GM21717 (cell line): ENCODE measurements at regions not wholly inside any gene's neighbourhood (a gene's known extent, or its start where the extent isn't known, plus 50 kb on each side); places are given as distances from the start of the nearest gene placed in this dataset.
"Not testable (repeated sequence)": the region's sequence is repeated elsewhere in the genome, so short reads cannot be mapped to it uniquely, and the experiment has no call there.

Experiments
- ATAC-seq: cut with Tn5 transposase; IDR thresholded peaks from one replicate; pipeline ENCODE4 v1.9.1; 2021; ENCODE audit warnings: mild to moderate bottlenecking, moderate library complexity; ENCODE audit not compliant: unreplicated experiment

GRCh38 chr4:141518222-141518621 lies 118.2 kb upstream of the IL15 start:
- ATAC-seq, result no peak

GRCh38 chr4:141524116-141524515 lies 112.3 kb upstream of the IL15 start:
- no peak for ATAC-seq

DNA sequence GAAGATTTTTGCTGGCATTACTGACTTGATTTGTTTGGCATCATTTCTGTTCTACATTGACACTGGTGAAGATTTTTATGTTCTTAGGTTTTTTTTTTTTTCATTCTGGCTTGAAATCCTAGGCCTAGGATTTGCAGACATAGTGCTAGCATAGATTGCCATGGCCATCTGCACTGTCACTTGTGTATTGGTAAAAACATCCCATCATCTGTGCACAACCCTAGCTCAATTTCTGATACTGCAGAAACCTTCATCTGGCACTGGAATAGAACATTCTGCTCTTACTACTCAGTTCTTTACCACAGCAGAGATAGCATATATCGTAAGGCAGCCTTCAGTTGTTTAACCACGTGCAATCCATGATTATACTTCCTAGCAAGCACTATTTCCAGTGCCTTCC lies 111.5 kb upstream of the IL15 start:
- ATAC-seq, result no peak

GRCh38 chr4:141530627-141531026 lies 105.8 kb upstream of the IL15 start:
- ATAC-seq, result no peak

DNA sequence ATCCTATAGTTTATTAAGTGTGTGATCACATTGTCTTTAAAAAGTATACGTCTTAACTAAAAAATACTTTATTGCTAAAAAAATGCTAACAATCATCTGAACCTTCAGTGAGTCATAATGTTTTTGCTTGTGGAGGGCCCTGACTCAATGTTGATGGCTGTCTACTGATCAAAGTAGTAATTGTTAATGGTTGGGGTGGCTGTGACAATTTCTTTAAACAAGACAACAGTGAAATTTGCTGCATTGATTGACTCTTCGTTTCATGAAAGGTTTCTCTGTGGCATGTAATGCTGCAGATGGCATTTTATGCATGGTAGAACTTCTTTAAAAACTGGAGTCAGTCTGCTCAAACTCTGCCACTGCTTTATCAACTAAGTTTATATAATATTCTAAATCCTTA lies 101.4 kb upstream of the IL15 start:
- ATAC-seq, result no peak

- ATAC-seq, result no peak
Measured at GRCh38 chr4:141538001-141538400, 98.4 kb upstream of the IL15 start.

GRCh38 chr4:141540643-141541042 lies 95.7 kb upstream of the IL15 start:
- ATAC-seq, result no peak

- no peak for ATAC-seq
Measured at GRCh38 chr4:141541851-141542250, 94.5 kb upstream of the IL15 start.

DNA sequence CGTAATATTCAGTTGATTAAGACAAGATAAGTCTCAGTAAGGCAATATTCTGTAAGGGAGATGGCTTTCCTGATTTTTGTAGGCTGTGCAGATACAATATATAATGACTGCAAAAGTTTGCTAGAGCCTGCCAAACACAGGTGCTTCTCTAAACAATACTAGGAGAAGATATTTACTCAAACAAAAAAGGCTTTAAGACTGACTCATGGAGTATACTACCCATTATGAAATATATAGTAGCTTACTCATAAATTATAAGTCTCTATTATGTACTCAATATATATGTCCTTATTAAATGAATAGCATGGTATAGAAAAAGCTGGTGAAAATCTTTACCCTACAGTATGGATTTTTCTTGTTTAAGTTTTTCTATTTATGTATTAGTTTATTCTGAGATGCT lies 93.2 kb upstream of the IL15 start:
- no peak for ATAC-seq

DNA sequence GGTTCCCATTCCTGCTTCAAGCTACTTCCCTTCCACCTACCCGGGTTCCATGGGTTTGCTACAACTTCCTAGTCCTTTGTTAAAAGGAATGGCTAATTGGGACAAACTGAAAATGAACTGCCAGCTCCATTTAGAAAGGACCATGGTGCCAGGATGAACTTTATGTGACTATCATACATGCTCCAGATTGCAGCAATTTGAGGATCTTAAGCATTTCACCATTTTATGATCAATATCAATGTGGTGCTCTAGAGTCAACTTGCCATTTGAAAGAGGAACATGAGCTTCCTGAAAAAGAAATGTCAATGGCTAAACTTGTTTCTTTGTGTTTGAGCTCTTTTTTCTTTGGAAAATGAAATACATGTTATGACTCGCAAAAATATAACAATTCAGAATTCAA lies 92.7 kb upstream of the IL15 start:
- ATAC-seq, result no peak

DNA sequence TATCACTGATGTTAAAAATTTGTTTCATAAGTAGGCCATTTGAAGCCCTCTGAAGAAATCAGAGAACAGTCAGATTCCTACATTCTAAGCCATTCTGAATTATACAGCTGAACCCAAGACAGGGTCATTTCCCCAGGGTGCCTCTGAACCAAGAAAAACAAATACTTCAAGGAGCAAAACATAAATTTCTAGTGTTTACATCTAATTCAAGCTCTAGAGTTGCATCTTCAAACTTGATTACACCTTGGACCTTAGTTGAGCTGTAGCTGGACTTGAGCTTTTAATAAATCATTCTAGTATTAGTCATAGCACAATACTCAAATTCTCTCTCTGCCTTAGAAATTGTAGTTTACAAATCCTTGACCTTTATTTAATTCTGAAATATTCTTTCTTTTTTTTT lies 87.6 kb upstream of the IL15 start:
- ATAC-seq, result no peak

DNA sequence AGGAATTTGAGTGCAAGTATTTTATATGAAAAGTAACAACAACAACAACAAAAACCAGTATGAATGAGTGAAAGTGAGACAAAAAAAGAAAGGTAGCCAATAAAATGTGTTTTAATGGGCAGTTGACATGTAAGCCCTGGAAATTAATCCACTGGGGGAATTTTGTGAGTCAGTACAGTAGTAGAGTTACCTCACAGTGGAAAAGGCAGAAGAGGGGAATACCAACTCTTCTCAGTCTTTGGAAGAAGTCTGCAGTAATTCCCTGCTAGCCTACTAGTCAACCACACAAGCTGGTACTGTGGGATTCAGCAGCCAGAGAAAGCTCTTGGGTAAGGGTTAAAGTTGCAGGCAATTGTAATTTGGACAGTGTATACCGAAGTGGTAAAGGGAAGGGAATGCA lies 76.3 kb upstream of the IL15 start:
- peak; percentile 77 for ATAC-seq

DNA sequence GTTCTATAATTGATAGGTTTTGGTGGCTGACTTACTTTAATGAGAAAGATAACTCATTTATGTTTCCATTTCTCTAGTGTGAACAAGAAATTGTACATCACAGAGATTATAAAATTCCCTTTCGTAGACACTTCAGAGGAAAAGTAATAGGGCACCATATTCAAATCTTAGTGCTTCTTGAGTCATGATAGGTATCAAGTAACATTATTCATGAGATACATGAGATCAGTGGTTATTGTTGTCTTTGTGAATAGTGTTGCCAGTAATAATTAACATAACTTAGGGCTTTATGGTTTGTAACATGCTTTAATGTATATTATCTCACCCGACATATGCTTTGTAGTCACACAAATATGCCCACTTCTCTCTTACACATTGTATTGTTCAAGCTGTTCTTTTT lies 73.7 kb upstream of the IL15 start:
- no peak for ATAC-seq

GRCh38 chr4:141563723-141564122 lies 72.7 kb upstream of the IL15 start:
- ATAC-seq, result no peak

GRCh38 chr4:141564961-141565360 lies 71.4 kb upstream of the IL15 start:
- not testable (repeated sequence) for ATAC-seq

- ATAC-seq, result peak; percentile 70
Measured at GRCh38 chr4:141565379-141566089, 70.8 kb upstream of the IL15 start.

GRCh38 chr4:141567326-141567915 lies 69.0 kb upstream of the IL15 start:
- ATAC-seq, result no peak

DNA sequence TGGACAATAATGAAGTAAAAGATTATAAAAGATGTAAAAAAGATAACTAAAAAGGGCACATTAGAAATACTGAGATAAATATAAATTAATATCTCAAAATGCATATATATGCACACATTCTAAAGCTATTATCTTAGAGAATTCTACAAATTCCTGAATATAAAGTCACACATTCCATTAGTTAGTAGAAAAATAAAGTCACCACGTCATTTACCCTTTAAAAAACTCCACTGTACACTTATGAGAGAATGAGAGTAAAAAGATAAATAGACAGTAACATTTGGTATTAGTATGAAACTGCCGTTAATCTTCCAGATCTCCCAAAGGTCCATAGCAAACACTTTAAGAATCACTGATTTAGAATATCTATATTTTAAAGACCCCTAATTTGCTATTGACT lies 67.2 kb upstream of the IL15 start:
- no peak for ATAC-seq

- ATAC-seq, result no peak
Measured at GRCh38 chr4:141570290-141570689, 66.1 kb upstream of the IL15 start.

DNA sequence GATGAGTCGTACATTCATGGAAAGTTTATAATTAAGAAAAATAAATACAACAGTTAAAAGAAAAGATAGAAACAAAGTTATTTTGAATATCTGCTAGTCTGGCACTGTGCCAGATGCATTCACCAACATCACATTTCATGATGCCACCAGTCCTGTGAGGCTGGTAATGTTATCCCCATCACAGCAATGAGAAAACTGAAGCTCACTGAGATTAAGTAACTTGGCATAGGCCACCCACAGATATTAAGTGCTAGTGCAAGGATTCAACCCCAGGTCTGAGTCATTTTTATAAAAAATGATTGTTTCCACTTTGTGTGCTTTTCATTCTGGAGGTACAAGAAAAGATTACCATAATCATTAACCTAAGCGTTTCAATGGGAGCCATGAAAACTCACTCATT lies 65.0 kb upstream of the IL15 start:
- no peak for ATAC-seq

- ATAC-seq, result no peak
Measured at GRCh38 chr4:141571793-141572192, 64.6 kb upstream of the IL15 start.

DNA sequence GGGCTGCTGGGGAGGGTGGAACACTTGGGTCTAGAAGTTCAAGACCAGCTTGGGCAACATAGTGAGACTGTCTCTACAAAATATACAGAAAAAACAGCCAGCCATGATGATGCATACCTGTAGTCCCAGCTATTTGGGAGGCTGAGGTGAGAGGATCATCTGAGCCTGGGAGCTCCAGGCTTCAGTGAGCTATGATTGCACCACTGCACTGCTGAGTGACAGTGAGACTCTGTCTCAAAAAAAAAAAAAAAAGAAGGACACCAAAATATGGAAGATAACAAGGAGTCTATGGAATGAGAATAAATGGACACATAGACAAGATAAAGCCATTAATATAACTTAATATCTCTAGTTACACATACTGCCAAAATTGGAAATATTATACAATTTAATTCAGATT lies 62.7 kb upstream of the IL15 start:
- no peak for ATAC-seq

- ATAC-seq, result no peak
Measured at GRCh38 chr4:141575884-141576283, 60.5 kb upstream of the IL15 start.
